H1 (cell line): ENCODE measurements at regions not wholly inside any gene's neighbourhood (a gene's known extent, or its start where the extent isn't known, plus 50 kb on each side); places are given as distances from the start of the nearest gene placed in this dataset.

Experiments used
- ASH2L ChIP-seq: fragments of 200-600, 300-600 bp; sonication (generic); IDR thresholded peaks from one replicate; pipeline ENCODE4 v1.7.1; 2017; ENCODE audit warnings: low read length
- CTBP2 ChIP-seq: IDR thresholded peaks from 2 replicates; pipeline ENCODE4 v1.7.0; 2011; ENCODE audit warnings: borderline replicate concordance, mild to moderate bottlenecking, moderate library complexity, mixed read lengths, low read length; ENCODE audit not compliant: insufficient read depth, insufficient read length
- RBBP5 ChIP-seq: IDR thresholded peaks from 2 replicates; pipeline ENCODE4 v1.7.1; 2012; ENCODE audit warnings: low read depth, mild to moderate bottlenecking, inconsistent platforms, low read length, moderate library complexity, borderline replicate concordance
- SIRT6 ChIP-seq: IDR thresholded peaks from one replicate; pipeline ENCODE4 v1.7.1; 2012; ENCODE audit warnings: low read length, inconsistent platforms
- TF ChIP-seq, protein P1 (sequence below): fragments of 300-600 bp; sonication (generic); IDR thresholded peaks from 2 replicates; pipeline ENCODE4 v1.7.1; 2012; ENCODE audit warnings: low read length, moderate library complexity, mild to moderate bottlenecking, inconsistent platforms; ENCODE audit not compliant: insufficient replicate concordance
- TF ChIP-seq, protein P2 (sequence below): IDR thresholded peaks from 2 replicates; pipeline ENCODE4 v1.6.1; 2012; ENCODE audit warnings: low read length, inconsistent platforms
- TF ChIP-seq, protein P3 (sequence below): IDR thresholded peaks from 2 replicates; pipeline ENCODE4 v1.6.1; 2011; ENCODE audit warnings: low read length, improper control_type of control experiment

GRCh38 chr6:897528-898207, 204.7 kb upstream of the EXOC2 start (continued):
- TF ChIP-seq, protein P1, sequence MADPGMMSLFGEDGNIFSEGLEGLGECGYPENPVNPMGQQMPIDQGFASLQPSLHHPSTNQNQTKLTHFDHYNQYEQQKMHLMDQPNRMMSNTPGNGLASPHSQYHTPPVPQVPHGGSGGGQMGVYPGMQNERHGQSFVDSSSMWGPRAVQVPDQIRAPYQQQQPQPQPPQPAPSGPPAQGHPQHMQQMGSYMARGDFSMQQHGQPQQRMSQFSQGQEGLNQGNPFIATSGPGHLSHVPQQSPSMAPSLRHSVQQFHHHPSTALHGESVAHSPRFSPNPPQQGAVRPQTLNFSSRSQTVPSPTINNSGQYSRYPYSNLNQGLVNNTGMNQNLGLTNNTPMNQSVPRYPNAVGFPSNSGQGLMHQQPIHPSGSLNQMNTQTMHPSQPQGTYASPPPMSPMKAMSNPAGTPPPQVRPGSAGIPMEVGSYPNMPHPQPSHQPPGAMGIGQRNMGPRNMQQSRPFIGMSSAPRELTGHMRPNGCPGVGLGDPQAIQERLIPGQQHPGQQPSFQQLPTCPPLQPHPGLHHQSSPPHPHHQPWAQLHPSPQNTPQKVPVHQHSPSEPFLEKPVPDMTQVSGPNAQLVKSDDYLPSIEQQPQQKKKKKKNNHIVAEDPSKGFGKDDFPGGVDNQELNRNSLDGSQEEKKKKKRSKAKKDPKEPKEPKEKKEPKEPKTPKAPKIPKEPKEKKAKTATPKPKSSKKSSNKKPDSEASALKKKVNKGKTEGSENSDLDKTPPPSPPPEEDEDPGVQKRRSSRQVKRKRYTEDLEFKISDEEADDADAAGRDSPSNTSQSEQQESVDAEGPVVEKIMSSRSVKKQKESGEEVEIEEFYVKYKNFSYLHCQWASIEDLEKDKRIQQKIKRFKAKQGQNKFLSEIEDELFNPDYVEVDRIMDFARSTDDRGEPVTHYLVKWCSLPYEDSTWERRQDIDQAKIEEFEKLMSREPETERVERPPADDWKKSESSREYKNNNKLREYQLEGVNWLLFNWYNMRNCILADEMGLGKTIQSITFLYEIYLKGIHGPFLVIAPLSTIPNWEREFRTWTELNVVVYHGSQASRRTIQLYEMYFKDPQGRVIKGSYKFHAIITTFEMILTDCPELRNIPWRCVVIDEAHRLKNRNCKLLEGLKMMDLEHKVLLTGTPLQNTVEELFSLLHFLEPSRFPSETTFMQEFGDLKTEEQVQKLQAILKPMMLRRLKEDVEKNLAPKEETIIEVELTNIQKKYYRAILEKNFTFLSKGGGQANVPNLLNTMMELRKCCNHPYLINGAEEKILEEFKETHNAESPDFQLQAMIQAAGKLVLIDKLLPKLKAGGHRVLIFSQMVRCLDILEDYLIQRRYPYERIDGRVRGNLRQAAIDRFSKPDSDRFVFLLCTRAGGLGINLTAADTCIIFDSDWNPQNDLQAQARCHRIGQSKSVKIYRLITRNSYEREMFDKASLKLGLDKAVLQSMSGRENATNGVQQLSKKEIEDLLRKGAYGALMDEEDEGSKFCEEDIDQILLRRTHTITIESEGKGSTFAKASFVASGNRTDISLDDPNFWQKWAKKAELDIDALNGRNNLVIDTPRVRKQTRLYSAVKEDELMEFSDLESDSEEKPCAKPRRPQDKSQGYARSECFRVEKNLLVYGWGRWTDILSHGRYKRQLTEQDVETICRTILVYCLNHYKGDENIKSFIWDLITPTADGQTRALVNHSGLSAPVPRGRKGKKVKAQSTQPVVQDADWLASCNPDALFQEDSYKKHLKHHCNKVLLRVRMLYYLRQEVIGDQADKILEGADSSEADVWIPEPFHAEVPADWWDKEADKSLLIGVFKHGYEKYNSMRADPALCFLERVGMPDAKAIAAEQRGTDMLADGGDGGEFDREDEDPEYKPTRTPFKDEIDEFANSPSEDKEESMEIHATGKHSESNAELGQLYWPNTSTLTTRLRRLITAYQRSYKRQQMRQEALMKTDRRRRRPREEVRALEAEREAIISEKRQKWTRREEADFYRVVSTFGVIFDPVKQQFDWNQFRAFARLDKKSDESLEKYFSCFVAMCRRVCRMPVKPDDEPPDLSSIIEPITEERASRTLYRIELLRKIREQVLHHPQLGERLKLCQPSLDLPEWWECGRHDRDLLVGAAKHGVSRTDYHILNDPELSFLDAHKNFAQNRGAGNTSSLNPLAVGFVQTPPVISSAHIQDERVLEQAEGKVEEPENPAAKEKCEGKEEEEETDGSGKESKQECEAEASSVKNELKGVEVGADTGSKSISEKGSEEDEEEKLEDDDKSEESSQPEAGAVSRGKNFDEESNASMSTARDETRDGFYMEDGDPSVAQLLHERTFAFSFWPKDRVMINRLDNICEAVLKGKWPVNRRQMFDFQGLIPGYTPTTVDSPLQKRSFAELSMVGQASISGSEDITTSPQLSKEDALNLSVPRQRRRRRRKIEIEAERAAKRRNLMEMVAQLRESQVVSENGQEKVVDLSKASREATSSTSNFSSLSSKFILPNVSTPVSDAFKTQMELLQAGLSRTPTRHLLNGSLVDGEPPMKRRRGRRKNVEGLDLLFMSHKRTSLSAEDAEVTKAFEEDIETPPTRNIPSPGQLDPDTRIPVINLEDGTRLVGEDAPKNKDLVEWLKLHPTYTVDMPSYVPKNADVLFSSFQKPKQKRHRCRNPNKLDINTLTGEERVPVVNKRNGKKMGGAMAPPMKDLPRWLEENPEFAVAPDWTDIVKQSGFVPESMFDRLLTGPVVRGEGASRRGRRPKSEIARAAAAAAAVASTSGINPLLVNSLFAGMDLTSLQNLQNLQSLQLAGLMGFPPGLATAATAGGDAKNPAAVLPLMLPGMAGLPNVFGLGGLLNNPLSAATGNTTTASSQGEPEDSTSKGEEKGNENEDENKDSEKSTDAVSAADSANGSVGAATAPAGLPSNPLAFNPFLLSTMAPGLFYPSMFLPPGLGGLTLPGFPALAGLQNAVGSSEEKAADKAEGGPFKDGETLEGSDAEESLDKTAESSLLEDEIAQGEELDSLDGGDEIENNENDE = no peak
- TF ChIP-seq CTBP2 = no peak
- TF ChIP-seq, protein P2, sequence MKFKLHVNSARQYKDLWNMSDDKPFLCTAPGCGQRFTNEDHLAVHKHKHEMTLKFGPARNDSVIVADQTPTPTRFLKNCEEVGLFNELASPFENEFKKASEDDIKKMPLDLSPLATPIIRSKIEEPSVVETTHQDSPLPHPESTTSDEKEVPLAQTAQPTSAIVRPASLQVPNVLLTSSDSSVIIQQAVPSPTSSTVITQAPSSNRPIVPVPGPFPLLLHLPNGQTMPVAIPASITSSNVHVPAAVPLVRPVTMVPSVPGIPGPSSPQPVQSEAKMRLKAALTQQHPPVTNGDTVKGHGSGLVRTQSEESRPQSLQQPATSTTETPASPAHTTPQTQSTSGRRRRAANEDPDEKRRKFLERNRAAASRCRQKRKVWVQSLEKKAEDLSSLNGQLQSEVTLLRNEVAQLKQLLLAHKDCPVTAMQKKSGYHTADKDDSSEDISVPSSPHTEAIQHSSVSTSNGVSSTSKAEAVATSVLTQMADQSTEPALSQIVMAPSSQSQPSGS = no peak
- TF ChIP-seq ASH2L = no peak
- TF ChIP-seq SIRT6 = no peak
- no peak for TF ChIP-seq RBBP5
- TF ChIP-seq, protein P3, sequence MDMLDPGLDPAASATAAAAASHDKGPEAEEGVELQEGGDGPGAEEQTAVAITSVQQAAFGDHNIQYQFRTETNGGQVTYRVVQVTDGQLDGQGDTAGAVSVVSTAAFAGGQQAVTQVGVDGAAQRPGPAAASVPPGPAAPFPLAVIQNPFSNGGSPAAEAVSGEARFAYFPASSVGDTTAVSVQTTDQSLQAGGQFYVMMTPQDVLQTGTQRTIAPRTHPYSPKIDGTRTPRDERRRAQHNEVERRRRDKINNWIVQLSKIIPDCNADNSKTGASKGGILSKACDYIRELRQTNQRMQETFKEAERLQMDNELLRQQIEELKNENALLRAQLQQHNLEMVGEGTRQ = no peak
